ENCODE measurements at regions not wholly inside any gene's neighbourhood (a gene's known extent, or its start where the extent isn't known, plus 50 kb on each side); places are given as distances from the start of the nearest gene placed in this dataset.

DNA sequence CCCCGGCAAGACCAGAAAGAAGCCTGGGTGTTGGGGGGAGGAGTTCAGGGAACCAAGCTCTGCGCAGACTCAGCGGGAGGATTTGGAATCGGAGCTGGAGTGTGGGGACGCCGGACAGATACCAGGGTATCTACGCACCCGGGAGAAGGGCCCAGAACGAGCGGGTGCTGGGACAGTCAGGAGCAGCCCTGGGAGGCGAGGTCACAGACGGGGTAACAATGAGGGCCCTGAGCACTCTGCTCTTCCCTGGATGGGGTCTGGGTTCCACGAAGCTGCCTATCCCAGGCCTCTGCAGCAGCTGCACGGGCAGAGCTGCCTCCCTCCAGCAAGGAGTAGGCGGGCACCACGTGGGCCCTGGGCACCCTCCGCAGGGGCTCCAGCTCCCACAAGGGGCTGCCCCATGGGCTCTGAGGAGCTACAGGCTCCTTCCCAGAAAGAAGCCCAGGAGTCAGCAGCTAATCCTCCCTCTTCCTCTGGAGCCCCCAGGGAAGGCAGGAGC is 197.2 kb downstream of the BRD1 start:
- no peak for DNase-seq (ENCODE audit: low spot score)
- intact Hi-C loops (cut with DNase I) = no loop called here

GRCh38 chr22:49629586-49630447 is 197.9 kb downstream of the BRD1 start:
- peak; percentile 76 for DNase-seq (ENCODE audit: low spot score)
- intact Hi-C loops (cut with DNase I) = no loop called here

DNA sequence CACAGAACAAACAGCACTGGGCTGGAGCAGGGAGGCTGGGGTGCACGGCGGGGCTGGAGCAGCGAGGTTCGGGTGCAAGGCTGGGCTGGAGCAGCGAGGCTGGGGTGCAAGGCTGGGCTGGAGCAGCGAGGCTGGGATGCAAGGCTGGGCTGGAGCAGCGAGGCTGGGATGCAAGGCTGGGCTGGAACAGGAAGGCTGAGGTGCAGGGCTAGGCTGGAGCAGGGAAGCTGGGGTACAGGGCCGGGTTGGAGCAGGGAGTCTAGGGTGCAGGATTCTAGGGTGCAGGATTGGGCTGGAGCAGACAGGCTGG is 198.5 kb downstream of the BRD1 start:
- DNase-seq (ENCODE audit: low spot score) = peak; percentile 42
- intact Hi-C loops (cut with DNase I) = no loop called here

DNA sequence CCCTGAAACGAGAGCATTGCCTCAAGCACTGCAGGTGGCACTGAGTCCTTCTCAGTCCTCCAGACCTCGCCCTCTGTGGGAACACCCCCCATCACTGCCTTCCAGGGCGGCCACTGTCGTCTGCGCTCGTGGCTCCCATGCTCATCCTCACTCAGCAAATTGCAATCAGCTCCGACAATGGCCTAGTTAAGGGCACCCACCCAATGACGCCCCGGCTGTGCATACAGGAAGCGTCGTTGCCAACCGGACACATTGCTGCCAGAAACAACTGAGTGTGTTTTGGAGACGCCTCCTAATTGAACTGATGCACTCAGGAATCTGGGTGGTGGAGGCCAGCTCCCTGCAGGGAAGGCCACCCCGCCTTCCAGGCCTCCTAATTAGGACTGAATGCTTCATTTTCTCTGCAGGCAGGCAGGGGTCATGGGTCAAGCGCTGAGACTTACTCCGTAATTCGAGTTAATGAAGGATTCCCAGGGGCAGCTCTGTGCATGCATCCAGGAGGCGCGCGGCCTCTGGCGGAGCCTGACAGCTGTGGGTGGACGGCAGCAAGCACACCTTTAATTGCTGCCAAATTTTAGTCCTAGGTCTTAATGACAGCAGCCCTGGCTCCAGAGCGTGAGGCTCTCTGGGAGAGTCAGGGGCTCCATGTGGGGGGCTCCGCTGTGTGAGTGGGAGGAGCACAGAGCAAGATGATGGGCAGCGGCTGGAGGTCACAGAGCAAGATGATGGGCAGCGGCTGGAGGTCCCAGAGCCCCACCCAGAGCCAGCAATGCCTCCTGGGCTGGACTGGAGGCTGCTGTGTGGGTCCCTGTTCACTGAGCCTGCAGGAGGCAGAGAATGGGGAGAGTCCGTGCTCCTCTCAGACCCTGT is 199.0 kb downstream of the BRD1 start:
- intact Hi-C loops (cut with DNase I) = no loop called here
- DNase-seq (ENCODE audit: low spot score) = peak; percentile 76

DNA sequence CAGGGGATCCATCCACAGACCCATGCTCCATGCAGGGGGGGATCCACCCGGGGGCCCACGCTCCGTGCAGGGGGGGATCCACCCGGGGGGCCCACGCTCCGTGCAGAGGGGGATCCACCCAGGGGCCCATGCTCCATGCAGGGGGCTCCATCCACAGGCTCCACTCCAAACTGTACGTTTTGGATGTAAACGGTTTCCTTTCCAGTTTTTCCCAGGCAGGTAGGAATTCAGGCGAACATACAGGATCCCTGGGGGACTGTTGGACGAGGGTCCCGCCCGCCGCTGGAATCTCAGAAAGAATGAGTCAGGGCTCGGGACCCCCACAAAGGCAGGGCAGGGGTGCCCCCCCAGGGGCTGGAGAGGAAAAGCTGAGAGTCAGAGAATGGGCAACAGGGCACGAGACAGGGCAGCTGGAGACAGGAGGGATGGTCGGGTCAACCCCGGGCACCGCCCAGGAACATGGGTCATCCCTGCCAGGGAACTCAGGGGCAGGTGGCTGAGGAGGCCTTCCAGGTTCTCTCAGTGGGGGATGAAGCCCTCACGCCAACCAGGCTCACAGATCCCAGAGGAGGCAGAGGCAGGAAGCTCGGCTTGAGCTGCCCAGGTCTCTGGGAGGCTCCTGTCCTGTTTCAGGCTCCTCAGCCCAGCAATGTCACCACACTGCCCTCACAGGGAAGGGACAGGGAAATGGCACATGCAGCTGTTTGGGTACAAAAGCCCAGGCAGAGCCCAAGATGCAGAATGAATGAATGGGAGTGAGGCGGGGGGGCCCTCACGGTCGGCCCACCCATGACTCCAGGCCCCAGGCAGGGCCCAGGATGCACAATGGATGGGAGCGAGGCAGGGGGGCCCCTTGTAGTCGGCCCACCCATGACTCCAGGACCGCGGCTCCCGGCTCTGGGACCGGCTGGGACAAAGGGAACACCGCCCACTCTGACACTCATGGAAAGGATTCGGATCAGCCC is 200.2 kb downstream of the BRD1 start:
- DNase-seq (ENCODE audit: low spot score) = peak; percentile 73
- intact Hi-C loops (cut with DNase I) = no loop called here

- intact Hi-C loops (cut with DNase I) = no loop called here
- DNase-seq (ENCODE audit: low spot score) = peak; percentile 76
Measured at GRCh38 chr22:49626361-49627216, 201.1 kb downstream of the BRD1 start.

GRCh38 chr22:49624421-49625177 is 203.1 kb downstream of the BRD1 start:
- intact Hi-C loops (cut with DNase I) = no loop called here
- DNase-seq (ENCODE audit: low spot score) = no peak

- no peak for DNase-seq (ENCODE audit: low spot score)
- intact Hi-C loops (cut with DNase I) = no loop called here
Measured at GRCh38 chr22:49623715-49624114, 204.0 kb downstream of the BRD1 start.

GRCh38 chr22:49623176-49623575 is 204.5 kb downstream of the BRD1 start:
- intact Hi-C loops (cut with DNase I) = no loop called here
- DNase-seq (ENCODE audit: low spot score) = no peak

DNA sequence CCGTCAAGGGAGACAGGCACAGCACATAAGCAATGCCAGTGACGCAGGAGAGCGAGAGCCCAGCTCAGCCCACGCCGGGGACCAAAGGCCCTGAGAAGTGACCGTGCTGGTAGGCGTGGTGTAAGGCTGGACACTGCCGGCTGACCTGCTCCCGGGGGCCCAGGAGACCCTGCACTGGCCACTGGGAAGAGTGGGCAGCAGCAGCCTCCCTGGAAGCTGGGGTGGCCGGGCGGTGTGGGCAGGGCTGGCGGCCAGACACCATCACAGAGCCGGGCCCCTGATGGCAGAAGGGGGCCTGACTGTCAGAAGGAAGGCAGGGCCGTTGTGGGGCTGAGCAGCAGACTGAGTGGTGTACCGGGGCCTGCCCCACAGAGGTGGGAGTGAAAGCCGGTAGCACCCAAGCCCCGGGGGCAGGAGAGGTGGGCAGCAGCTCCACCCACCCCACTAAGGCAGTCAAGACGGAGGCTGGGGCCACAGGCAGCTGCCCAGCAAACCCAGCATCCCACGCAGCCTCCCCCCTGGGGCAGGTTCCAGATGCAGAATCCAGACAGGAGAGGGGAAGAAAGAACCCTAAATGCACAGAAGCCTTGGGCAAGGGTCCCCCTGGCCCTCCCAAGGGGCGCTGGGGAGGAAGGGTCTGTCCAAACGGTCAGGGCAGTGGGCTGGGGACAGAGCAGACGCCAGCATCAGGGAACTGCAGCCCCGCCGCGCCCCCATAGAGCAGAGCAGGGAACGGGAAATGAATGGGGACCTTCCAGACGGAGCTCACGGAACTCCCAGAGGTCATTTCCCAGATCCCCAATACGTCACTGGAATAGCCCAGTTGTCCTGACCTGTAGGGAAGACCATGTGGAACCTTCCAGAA is 205.2 kb downstream of the BRD1 start:
- intact Hi-C loops (cut with DNase I) = no loop called here
- DNase-seq (ENCODE audit: low spot score) = peak; percentile 73

- peak; percentile 57 for DNase-seq (ENCODE audit: low spot score)
- intact Hi-C loops (cut with DNase I) = no loop called here
Measured at GRCh38 chr22:49621601-49622210, 206.0 kb downstream of the BRD1 start.

DNA sequence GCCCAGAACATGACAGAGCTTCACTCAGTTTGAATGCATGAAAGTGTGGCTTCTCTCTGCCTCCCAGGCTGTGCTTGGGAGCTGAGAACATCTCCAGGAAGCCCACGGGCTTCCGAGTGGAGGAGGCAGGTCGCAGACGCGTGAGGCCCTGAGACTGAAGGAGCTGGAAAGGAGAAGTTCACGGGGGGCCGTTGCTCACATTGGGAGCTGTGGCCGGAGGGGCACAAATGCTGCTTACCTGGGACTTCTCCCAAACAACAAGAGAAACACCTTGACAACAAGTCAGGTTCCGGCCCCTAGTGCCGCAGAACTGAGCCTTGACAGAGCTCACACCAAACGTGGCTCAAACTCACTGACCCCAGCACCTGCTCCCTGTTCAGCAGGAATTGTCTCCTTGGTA is 207.0 kb downstream of the BRD1 start:
- DNase-seq (ENCODE audit: low spot score) = peak; percentile 55

GRCh38 chr22:49620003-49620556 is 207.6 kb downstream of the BRD1 start:
- DNase-seq (ENCODE audit: low spot score) = peak; percentile 62
- intact Hi-C loops (cut with DNase I) = no loop called here

More for the DNA sequence above, 207.0 kb downstream of the BRD1 start:
- intact Hi-C loops (cut with DNase I) = no loop called here

DNA sequence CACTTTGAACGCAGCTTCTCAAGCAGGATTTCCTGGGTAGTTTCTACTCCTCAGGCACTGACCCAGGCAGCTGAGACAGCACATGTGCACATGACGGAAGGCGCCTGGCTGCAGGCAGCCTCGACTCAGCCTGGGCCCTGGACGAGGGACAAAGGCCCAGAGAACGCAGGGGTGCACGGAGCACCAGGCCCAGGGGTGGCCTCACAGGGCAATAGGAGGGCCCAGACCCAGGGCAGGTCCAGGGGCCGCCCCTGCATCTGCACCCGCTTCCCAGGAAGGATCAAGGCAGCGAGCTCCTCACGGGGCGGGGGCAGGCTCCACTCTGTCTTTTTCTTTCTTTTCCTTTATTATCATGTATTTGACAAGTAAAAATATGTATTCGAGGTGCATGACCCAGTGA is 208.4 kb downstream of the BRD1 start:
- peak; percentile 75 for DNase-seq (ENCODE audit: low spot score)
- intact Hi-C loops (cut with DNase I) = no loop called here

- intact Hi-C loops (cut with DNase I) = no loop called here
- peak; percentile 67 for DNase-seq (ENCODE audit: low spot score)
Measured at GRCh38 chr22:49618677-49618953, 209.1 kb downstream of the BRD1 start.
